Activated CD8-positive, alpha-beta memory T cell treated with anti-CD3 and anti-CD28 coated beads, Interleukin-2, amount 50 U/mL, for 4 hours (primary cell): ENCODE measurements at regions not wholly inside any gene's neighbourhood (a gene's known extent, or its start where the extent isn't known, plus 50 kb on each side); places are given as distances from the start of the nearest gene placed in this dataset.
A peak's percentile ranks its signal among the peaks of the same experiment; 100 is the strongest.

Experiments used
- DNase-seq: peaks from one replicate; pipeline ENCODE4 v3.0.0-alpha.2; 2020

DNA sequence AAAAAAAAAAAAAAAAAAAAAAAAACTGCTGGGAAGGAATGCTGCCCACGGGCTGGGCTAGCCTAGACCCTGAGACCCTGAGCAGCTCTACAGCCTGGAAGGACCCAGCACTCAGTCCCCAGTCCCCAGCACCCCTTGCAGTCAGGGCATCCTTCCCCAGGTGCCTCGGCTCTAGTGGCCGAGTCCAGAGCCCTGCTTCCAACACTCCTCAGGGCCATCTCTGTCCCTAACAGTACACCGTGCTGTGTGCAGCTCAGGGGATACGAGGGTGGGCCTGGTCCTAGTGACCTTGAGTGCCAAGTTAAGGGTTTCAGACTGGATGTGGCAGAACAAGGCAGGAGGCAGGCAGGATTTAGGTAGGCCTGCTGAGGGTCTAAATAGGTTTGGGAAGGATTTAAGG, 50.2 kb upstream of the LRP8 start:
- peak; percentile 2 for DNase-seq

DNA sequence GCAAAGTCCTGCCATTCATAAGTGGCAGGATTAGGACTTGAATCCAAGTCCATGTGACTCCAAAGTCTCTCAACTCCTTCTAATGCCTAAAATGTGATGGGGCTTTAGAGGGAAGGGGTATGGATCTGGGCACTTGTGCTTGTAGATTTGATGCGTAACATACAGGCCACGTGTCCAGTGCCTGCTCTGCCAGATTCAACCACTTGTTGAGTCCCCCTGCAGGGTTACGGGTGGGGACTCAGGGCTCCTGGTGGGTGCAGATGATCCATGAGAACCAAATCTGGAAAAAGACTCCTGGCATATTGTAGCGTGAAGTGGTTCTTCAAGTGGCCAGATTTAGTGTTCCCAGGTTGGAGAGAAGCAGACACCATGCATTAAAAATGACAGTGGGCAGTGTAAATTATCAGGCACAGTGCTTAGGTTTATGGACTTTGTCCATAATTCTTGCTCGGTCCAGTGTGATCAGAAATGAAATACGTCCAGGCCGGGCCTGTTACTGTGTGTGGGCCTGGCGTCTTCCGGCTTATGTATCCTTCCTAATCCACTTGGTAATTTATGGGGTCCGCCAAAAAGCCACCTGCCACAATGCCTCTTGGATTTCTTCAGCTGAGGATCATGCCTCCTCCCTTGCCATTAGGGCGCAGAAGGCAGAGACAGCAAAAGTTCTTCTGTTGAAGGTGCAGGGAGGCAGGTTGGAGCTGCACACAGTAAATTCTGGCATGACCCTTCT, 51.2 kb upstream of the LRP8 start:
- DNase-seq = no peak

DNA sequence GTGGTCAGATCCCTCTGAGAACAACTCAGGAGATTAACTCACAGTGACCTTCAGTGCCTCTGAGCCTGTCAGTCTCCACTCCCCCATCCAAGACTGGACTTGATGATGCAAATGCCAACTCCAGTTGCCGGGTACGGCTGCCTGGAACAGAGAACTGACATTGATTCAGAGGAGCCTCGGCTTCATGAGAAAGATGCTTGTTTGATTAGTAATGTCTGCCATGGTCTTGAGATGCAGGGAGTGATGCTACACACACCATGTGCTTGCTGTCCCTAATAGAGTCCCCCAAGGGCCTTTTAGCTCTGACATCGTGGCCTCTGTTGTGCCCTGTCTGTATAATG, 51.8 kb upstream of the LRP8 start:
- DNase-seq = no peak

- no peak for DNase-seq
Observed at GRCh38 chr1:53380296-53380695, 52.4 kb upstream of the LRP8 start.

GRCh38 chr1:53381790-53382401, 54.0 kb upstream of the LRP8 start:
- no peak for DNase-seq

DNA sequence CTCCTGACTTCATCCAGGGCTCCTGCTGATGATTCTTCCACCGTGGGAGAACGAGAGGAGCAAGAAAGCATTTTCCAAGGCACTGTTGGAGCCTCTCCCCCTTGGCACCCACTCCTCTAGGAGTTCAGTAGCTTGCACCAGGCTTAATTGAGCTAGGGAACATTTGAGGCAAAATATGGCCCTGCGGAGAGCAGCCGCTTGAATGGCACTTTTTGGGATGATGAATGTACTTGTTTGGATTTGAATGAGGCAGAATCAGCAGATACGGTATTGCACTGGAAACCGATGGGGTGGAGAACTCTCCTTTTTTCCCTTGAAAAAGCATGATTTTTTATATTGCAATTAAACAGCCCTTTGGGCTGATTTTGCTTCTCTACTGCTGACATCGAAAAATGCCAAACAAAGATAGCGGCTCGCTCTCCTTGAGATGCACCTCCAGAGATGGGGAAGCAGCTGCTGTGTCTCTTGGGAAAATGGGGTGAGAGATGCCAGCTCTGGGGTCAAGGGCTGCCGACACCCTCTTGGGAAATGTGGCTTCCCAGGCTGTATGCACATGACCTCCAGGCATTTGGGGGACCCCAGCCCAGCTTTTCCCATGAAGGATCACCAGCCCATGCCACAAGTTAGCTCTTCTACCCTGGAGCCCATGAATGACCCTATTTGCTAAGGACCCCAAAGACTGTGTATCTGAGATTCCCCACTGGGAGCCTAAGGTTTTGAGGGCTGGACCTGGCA, 55.4 kb upstream of the LRP8 start:
- DNase-seq = no peak

- DNase-seq = no peak
Observed at GRCh38 chr1:53384796-53385195, 56.9 kb upstream of the LRP8 start.

DNA sequence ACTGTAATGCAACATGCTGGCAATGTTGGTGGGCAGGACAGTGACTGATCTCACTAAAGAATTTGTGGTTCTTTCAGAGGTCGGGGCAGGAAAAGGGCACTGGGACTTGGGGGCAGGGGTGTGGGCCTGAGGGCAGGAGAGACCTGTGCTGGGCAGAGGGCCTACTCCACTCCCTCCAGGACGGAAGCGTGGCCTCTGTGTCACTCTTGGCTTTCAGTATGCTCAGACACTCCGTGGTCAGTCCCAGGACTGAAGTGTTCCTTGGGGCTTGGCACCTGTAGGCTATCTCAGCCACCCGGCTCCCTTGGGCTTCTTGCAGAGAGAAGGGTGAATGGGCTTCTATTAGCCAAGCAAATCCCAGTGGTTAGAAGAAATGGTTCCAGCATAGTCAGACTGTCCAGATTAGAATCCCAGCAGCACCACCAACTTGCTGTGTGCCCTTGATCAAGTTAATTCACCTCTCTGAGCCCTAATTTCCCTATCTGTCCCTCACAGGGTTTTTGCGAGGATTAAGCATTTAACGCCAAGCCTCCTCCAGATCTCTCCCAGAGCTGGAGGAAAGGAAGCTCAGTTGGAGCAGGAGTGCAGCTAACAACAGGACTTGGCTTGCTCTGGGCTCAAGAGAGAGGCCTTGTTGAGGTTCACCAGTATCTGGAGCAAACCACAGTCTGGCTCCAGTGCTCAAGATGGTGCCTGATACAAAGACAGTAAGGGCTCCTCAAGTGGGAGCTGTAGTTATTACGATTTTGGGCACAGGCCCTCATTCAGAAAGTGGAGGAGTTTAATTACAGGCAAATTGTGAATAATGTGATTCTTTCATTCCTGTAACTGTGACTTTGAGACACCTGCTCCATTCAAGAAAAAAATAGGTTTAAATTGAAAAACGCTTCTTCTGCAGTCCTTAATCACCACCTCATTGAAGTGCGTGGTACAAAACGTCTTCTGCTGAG, 57.7 kb upstream of the LRP8 start:
- no peak for DNase-seq

DNA sequence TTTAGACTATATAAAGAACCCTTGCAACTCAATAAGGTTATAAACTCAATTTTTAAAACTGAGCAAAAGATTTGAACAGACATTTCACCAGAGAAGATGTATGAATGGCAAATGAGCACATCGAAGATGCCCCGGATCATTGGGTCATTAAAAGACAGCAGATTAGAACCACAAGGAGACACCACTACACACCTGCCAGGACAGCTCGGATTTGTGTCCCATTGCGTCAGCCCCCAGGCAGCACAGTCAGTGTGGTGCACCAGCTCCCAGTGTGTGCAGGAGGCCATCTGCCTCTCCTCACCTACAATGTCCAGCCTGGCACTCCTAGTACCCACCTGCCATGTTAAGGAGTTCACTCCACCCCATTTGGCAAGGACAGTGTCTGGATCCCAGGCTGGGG, 61.1 kb upstream of the LRP8 start:
- no peak for DNase-seq

DNA sequence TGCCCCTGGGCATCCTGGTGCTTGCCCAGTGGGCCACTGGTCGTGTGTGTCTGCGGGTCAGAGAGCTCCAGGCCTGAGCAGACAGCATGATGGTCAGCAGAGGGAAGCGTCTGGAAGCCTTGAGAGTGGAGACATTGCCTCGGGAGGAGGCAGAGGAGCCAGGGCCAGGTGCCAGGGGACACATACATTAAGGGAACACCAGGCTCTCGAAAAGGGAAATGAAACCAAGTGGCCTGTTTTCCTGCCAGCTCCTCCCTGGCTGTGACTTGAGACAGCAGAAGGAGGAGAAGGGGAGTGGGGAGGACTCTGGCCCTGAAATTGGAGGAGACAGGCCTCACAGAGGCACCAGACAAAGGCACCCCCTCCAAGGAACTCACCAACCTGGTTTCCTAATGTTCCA, 62.4 kb upstream of the LRP8 start:
- no peak for DNase-seq

GRCh38 chr1:53390736-53391135, 62.9 kb upstream of the LRP8 start:
- DNase-seq = no peak

GRCh38 chr1:53391296-53391695, 63.4 kb upstream of the LRP8 start:
- no peak for DNase-seq

GRCh38 chr1:53391982-53392381, 64.1 kb upstream of the LRP8 start:
- no peak for DNase-seq

GRCh38 chr1:53392460-53392859, 64.6 kb upstream of the LRP8 start:
- DNase-seq = no peak

- DNase-seq = peak; percentile 77
Observed at GRCh38 chr1:53393325-53393792, 65.5 kb upstream of the LRP8 start.

- no peak for DNase-seq
Observed at GRCh38 chr1:53394306-53394705, 64.9 kb upstream of the DMRTB1 start.

- peak; percentile 11 for DNase-seq
Observed at GRCh38 chr1:53395671-53396215, 63.5 kb upstream of the DMRTB1 start.

- peak; percentile 12 for DNase-seq
Observed at GRCh38 chr1:53396573-53397268, 62.5 kb upstream of the DMRTB1 start.

DNA sequence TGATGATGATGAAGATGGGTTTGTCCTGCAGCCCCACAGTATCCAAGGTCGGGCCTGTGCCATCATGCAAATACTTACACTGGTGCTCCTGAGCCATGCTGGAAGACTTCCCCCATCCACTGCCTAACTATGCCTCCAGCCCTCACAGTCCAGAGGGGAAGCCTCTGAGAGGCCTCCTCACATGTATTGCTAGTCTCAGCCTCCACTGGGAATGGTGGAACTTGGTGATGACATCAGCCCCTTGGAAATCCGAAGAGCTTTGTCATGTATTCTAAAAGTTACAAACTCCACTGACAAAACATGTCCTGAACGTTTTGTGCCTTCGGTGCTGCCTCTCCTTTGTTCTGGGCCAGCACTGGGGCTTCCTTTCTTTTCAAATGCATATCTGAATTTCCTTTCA, 61.1 kb upstream of the DMRTB1 start:
- peak; percentile 9 for DNase-seq

DNA sequence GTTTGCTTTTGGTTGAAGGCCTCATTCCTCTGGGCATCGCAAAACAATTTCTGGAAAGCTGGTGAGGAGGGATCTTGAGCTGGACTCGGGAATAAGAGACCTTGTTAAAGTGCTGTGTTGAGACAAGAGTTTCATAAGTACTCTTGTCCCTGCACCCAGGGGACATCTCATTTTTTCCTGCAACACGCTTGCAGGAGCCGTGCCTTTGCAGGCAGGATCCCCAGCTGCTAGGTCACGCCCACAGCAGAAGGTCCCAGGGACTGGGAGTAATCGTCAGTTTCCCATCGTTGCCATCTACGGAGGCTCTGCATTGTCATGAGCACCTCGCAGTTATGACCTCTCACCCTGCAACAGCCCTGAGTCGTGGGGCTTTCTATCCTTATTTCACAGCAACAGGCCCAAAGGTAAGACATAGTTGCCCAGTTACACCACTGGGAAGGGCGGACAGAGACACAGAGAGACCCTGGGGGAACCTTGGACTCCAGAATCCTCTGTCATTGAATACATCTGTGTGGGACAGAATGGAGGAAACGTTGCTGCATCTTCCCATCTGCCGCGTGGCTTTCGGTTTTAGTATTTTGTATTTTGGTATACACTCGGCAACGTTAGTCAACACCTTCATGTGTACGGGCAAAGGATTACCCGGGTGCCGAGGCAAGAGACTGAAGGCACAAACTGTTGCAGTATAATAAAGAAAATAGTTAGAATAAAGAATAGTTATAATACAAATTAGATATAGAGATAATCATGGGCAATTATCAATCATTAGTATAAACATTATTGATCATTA, 60.4 kb upstream of the DMRTB1 start:
- peak; percentile 3 for DNase-seq
